ENCODE measurements at regions not wholly inside any gene's neighbourhood (a gene's known extent, or its start where the extent isn't known, plus 50 kb on each side); places are given as distances from the start of the nearest gene placed in this dataset.

DNA sequence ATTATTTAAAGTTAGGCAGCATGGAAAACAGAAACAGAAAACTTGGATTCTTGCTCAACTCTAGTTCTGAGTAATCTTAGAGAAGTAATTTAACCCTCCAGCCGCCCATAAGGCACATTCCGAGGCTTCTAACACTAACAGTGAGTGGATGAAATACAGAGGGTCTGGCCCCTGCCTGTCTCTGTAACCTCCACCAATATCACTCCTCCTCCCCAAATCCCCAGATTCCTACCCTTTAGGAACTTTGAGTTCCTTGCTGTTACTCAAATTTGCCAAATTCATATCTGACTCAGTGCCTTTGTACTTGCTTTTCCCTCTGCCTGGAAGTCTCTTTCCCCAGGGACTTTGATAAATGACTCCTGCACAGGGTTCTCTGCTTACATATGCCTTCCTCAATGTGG lies 112.5 kb upstream of the TGFBR2 start (continued):
- TF ChIP-seq, protein P1, sequence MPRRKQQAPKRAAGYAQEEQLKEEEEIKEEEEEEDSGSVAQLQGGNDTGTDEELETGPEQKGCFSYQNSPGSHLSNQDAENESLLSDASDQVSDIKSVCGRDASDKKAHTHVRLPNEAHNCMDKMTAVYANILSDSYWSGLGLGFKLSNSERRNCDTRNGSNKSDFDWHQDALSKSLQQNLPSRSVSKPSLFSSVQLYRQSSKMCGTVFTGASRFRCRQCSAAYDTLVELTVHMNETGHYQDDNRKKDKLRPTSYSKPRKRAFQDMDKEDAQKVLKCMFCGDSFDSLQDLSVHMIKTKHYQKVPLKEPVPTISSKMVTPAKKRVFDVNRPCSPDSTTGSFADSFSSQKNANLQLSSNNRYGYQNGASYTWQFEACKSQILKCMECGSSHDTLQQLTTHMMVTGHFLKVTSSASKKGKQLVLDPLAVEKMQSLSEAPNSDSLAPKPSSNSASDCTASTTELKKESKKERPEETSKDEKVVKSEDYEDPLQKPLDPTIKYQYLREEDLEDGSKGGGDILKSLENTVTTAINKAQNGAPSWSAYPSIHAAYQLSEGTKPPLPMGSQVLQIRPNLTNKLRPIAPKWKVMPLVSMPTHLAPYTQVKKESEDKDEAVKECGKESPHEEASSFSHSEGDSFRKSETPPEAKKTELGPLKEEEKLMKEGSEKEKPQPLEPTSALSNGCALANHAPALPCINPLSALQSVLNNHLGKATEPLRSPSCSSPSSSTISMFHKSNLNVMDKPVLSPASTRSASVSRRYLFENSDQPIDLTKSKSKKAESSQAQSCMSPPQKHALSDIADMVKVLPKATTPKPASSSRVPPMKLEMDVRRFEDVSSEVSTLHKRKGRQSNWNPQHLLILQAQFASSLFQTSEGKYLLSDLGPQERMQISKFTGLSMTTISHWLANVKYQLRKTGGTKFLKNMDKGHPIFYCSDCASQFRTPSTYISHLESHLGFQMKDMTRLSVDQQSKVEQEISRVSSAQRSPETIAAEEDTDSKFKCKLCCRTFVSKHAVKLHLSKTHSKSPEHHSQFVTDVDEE (CRISPR knock-in tag; IDR thresholded peaks at IDR 0.05): no peak
- TF ChIP-seq ESRRG (CRISPR knock-in tag; IDR thresholded peaks at IDR 0.05): no peak
- TF ChIP-seq TOX (CRISPR knock-in tag; IDR thresholded peaks at IDR 0.05; ENCODE audit: borderline replicate concordance): no peak
- TF ChIP-seq CREB5 (CRISPR knock-in tag; IDR thresholded peaks at IDR 0.05; ENCODE audit: low read depth): no peak
- TF ChIP-seq ZFP3 (CRISPR knock-in tag; IDR thresholded peaks at IDR 0.05): no peak

DNA sequence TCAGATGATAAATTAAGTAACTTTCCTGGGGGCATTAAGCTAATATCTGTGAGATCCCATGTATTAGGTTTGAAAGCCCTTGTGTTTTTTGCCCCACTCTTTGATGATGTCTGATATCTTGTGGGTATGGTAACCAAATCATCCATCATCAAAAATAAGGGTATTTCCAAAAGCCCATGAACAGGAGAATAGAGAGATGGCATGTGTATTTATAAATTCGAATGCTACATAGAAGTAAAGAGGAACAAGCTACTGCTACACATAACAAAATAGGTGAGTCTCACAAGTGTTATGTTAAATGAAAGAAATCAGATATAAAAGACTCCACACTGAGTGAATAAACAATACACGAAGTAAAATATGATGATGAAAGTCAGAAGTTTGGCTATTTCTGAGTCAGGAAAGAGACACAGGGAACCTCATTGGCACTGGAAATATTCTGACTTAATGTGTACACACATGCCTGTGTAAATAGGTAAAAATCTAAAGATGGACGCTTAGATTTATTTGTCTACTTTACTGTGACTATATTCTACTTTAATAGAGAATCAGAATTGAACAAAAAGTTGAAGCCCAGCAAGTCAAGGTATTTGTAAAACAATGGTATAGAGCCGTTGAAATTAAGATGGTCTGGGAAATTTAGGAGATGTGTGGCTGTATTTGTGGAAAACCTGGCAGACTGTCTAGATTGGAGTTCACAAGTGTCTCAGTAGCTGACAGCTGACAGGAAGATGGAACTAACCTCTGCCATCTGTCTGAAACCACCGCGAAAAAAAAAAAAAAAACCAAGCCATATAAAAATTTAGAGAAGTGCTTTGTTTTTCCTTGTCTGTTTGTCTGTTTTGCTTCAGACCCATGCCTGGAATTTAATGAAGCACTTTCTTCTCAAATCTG lies 111.0 kb upstream of the TGFBR2 start:
- ATAC-seq: no peak
- TF ChIP-seq ISL1 (CRISPR knock-in tag; IDR thresholded peaks at IDR 0.05): no peak
- TF ChIP-seq ZNF8 (CRISPR knock-in tag; IDR thresholded peaks at IDR 0.05): no peak

- ATAC-seq: peak; percentile 88
- TF ChIP-seq, protein P2, sequence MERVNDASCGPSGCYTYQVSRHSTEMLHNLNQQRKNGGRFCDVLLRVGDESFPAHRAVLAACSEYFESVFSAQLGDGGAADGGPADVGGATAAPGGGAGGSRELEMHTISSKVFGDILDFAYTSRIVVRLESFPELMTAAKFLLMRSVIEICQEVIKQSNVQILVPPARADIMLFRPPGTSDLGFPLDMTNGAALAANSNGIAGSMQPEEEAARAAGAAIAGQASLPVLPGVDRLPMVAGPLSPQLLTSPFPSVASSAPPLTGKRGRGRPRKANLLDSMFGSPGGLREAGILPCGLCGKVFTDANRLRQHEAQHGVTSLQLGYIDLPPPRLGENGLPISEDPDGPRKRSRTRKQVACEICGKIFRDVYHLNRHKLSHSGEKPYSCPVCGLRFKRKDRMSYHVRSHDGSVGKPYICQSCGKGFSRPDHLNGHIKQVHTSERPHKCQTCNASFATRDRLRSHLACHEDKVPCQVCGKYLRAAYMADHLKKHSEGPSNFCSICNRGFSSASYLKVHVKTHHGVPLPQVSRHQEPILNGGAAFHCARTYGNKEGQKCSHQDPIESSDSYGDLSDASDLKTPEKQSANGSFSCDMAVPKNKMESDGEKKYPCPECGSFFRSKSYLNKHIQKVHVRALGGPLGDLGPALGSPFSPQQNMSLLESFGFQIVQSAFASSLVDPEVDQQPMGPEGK (CRISPR knock-in tag; IDR thresholded peaks at IDR 0.05; ENCODE audit: borderline replicate concordance): no peak
- TF ChIP-seq GLIS3 (CRISPR knock-in tag; IDR thresholded peaks at IDR 0.05): no peak
- TF ChIP-seq ARNTL (CRISPR knock-in tag; IDR thresholded peaks at IDR 0.05; ENCODE audit: borderline replicate concordance, low read depth): no peak
- TF ChIP-seq ZFP3 (CRISPR knock-in tag; IDR thresholded peaks at IDR 0.05): 0 out of 2 replicates have a peak, but pooled peaks have one; percentile 14
- no peak for TF ChIP-seq TCF4 (CRISPR knock-in tag; IDR thresholded peaks at IDR 0.05; ENCODE audit: borderline replicate concordance)
- peak; percentile 32; the same call in 1 of the 2 replicates for TF ChIP-seq ISL1 (CRISPR knock-in tag; IDR thresholded peaks at IDR 0.05)
- TF ChIP-seq PPARA (CRISPR knock-in tag; IDR thresholded peaks at IDR 0.05; ENCODE audit: borderline replicate concordance): no peak
- no peak for TF ChIP-seq OSR1 (CRISPR knock-in tag; IDR thresholded peaks at IDR 0.05)
Observed at GRCh38 chr3:30496066-30496966, 110.1 kb upstream of the TGFBR2 start.

GRCh38 chr3:30498587-30498967 lies 107.8 kb upstream of the TGFBR2 start:
- TF ChIP-seq SNAI2 (CRISPR knock-in tag; IDR thresholded peaks at IDR 0.05) (no peak), ZNF70 (CRISPR knock-in tag; IDR thresholded peaks at IDR 0.05) (no peak), POU6F1 (CRISPR knock-in tag; IDR thresholded peaks at IDR 0.05; ENCODE audit: borderline replicate concordance, low read depth) (no peak), RARB (CRISPR knock-in tag; IDR thresholded peaks at IDR 0.05) (no peak), ZNF8 (CRISPR knock-in tag; IDR thresholded peaks at IDR 0.05) (no peak), ISL1 (CRISPR knock-in tag; IDR thresholded peaks at IDR 0.05) (no peak), BACH2 (CRISPR knock-in tag; IDR thresholded peaks at IDR 0.05; ENCODE audit: borderline replicate concordance) (no peak), ZC3H10 (CRISPR knock-in tag; IDR thresholded peaks at IDR 0.05) (no peak), OSR1 (CRISPR knock-in tag; IDR thresholded peaks at IDR 0.05) (no peak), TOX (CRISPR knock-in tag; IDR thresholded peaks at IDR 0.05; ENCODE audit: borderline replicate concordance) (no peak), TCF4 (CRISPR knock-in tag; IDR thresholded peaks at IDR 0.05; ENCODE audit: borderline replicate concordance) (no peak), CREB5 (CRISPR knock-in tag; IDR thresholded peaks at IDR 0.05; ENCODE audit: low read depth) (no peak), CSDC2 (CRISPR knock-in tag; IDR thresholded peaks at IDR 0.05) (no peak)
- TF ChIP-seq, protein P2 (CRISPR knock-in tag; IDR thresholded peaks at IDR 0.05; ENCODE audit: borderline replicate concordance): no peak
- no peak for ATAC-seq

Data from SK-N-SH treated with all-trans-retinoic acid at 6 μM for 48 hours (cell line).